ENCODE measurements at regions not wholly inside any gene's neighbourhood (a gene's known extent, or its start where the extent isn't known, plus 50 kb on each side); places are given as distances from the start of the nearest gene placed in this dataset.

DNA sequence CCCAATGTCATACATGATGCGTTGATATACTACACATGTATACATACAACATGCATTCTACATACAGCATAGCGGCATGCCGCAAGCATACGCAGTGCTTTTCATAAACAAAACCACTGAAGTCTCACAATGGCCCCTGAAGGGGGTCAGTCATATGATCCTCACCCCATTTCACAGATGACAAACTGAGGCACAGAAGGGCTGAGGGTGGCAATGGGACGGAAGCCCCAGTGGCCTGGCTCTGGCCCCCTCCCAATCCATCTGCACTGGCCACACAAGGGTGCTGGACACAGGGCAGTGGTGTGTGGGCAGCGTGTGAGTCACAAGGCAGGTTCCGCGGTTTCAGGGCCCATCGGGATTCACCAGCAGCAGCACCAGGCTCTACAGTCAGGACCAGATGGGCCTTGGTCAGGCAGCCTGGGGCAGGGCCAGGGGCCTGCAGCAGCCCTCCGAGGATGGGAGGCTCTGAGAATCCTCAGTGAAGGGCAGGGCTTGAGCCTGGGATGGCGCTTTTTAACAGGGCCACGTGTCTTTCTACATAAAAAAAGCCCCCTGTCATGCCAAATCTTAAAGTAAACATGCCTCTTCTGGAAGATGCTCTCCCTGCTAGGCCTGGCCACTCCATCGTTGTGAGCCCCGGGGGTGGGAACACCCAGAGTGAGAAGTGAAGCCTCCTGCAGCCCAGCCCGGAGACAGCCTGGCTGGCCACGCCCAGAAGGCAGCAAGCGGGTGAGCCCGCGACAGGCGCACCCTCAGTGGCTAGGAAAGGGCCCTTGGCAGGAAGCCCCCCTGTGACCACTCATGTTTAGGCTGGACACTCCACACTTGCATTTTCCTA, 206.5 kb downstream of the CTTN start:
- ChIA-PET CTCF (ENCODE audit: low intra/inter-chr PET ratio) (no interaction called here), POLR2A (no interaction called here)
- H2AFZ ChIP-seq (ENCODE audit: low read depth, low read length): no peak overlapping the region
- in situ Hi-C loops (cut with MboI): no loop called here
- ATAC-seq (no peak), DNase-seq (ENCODE audit: extremely low read depth in 1 of 4, low spot score in 3 of 4) (no peak), FAIRE-seq (no peak)
- no peak overlapping the region for H3K27ac ChIP-seq (ENCODE audit: extremely low read depth, low read depth, low read length)
- no peak overlapping the region for H3K4me3 ChIP-seq
- H3K79me2 ChIP-seq (ENCODE audit: control insufficient read depth, insufficient read depth, low read length): no peaks in the 10 kb centered on the region
- H3K9me3 ChIP-seq (replicated peaks; ENCODE audit: control insufficient read depth, insufficient read depth, low read depth, low read length): no peaks in the 10 kb centered on the region
- intact Hi-C loops (cut with micrococcal nuclease): no loop called here
- peaks cover 0 to 4% of the 10 kb centered on the region in 2 experiments; a peak in 1 of 5 replicates for H3K4me1 ChIP-seq (replicated peaks in 1 of 2; ENCODE audit: control insufficient read depth in 2 of 2, insufficient read depth in 2 of 2, low read length in 2 of 2)
- no TSS peak for BruUV-seq (replicated peaks)
- 0 out of 2 replicates have a peak, but pooled peaks have one; percentile 28 for TF ChIP-seq BCOR (IDR thresholded peaks at IDR 0.05)
- TF ChIP-seq CBX3 (IDR thresholded peaks at IDR 0.05; ENCODE audit: borderline replicate concordance in 1 of 2, low read length in 2 of 2): no peak
- no peaks in the 10 kb centered on the region for H3K9me1 ChIP-seq (ENCODE audit: control insufficient read depth, insufficient read depth, low read length)
- no peak overlapping the region for H3K4me2 ChIP-seq (ENCODE audit: insufficient read depth, low read length)
- no peaks in the 10 kb centered on the region for H3K36me3 ChIP-seq (ENCODE audit: control insufficient read depth, insufficient read depth, low read length)
- H4K20me1 ChIP-seq (replicated peaks; ENCODE audit: control insufficient read depth, insufficient read depth, low read length): 0 out of 2 replicates have a peak, but pooled peaks cover 5% of the 10 kb centered on the region
- no peak overlapping the region for H3K9ac ChIP-seq (ENCODE audit: insufficient read depth in 1 of 2, low read depth in 2 of 2, low read length in 2 of 2)
- 5% methylated on average over 20 of the region's 20 CpGs for WGBS (ENCODE audit: insufficient coverage, low coverage, missing lambda C conversion rate)
- peaks cover 8 to 68% of the 10 kb centered on the region in 2 experiments for H3K27me3 ChIP-seq (ENCODE audit: control insufficient read depth in 2 of 2, insufficient read depth in 2 of 2, low read length in 2 of 2)

DNA sequence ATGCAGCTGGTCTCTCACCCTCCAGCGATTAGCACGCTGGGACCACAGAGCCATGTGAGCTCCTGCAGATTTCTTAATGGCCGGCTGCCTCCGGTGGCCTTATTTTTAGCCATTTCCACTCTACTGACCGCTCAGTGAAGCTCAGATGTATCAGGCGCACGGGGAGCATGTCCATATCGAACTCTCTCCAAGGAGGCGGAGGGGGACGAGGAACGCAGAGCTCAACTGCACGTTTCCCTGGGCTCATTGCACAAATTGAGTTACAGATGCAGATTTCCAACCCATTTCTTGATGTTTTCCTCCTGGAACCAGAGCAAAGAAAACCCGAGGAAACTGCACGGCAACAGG, 207.1 kb downstream of the CTTN start:
- no peak for ATAC-seq
- no peak for FAIRE-seq
- Histone ChIP-seq H3K9me1 (ENCODE audit: control insufficient read depth, insufficient read depth, low read length) (no peaks in the 10 kb centered on the region), H2AFZ (ENCODE audit: low read depth, low read length) (no peak overlapping the region), H4K20me1 (replicated peaks; ENCODE audit: control insufficient read depth, insufficient read depth, low read length) (0 out of 2 replicates have a peak, but pooled peaks cover 5% of the 10 kb centered on the region), H3K4me2 (ENCODE audit: insufficient read depth, low read length) (no peak overlapping the region), H3K27ac (ENCODE audit: extremely low read depth, low read depth, low read length) (no peak overlapping the region), H3K9ac (ENCODE audit: insufficient read depth in 1 of 2, low read depth in 2 of 2, low read length in 2 of 2) (no peak overlapping the region), H3K36me3 (ENCODE audit: control insufficient read depth, insufficient read depth, low read length) (no peaks in the 10 kb centered on the region), H3K9me3 (replicated peaks; ENCODE audit: control insufficient read depth, insufficient read depth, low read depth, low read length) (no peaks in the 10 kb centered on the region), H3K27me3 (ENCODE audit: control insufficient read depth in 2 of 2, insufficient read depth in 2 of 2, low read length in 2 of 2) (peaks cover 11 to 74% of the 10 kb centered on the region in 2 experiments), H3K4me3 (no peak overlapping the region), H3K79me2 (ENCODE audit: control insufficient read depth, insufficient read depth, low read length) (no peaks in the 10 kb centered on the region), H3K4me1 (replicated peaks in 1 of 2; ENCODE audit: control insufficient read depth in 2 of 2, insufficient read depth in 2 of 2, low read length in 2 of 2) (peaks cover 0 to 4% of the 10 kb centered on the region in 2 experiments; a peak in 1 of 5 replicates)
- WGBS (ENCODE audit: insufficient coverage, low coverage, missing lambda C conversion rate): 7% methylated on average over 14 of the region's 14 CpGs
- DNase-seq (ENCODE audit: extremely low read depth in 1 of 4, low spot score in 3 of 4): no peak
- no peak for TF ChIP-seq NFIX (CRISPR knock-in tag; IDR thresholded peaks at IDR 0.05; ENCODE audit: low read depth)
- no peak for TF ChIP-seq SMAD2 (IDR thresholded peaks at IDR 0.05; ENCODE audit: low read depth, low read length)
- BruUV-seq (replicated peaks): no TSS peak
- in situ Hi-C loops (cut with MboI): no loop called here
- ChIA-PET CTCF (ENCODE audit: low intra/inter-chr PET ratio) (no interaction called here), POLR2A (no interaction called here)
- intact Hi-C loops (cut with micrococcal nuclease): no loop called here

Measured in K562 (cell line).